ENCODE measurements at regions not wholly inside any gene's neighbourhood (a gene's known extent, or its start where the extent isn't known, plus 50 kb on each side); places are given as distances from the start of the nearest gene placed in this dataset.
"Not testable (repeated sequence)": the region's sequence is repeated elsewhere in the genome, so short reads cannot be mapped to it uniquely, and the experiment has no call there.

GRCh38 chrX:85808217-85808616, 239.1 kb downstream of the CHM start:
- peaks cover 7% of the 10 kb centered on the region; the same call in 1 of the 2 replicates for H3K27me3 ChIP-seq (ENCODE audit: low read depth)
- in situ Hi-C loops (cut with MboI; ENCODE audit: low sequenced_read_pairs): no loop called here
- H3K4me1 ChIP-seq: no peaks in the 10 kb centered on the region
- DNase-seq (ENCODE audit: low spot score in 2 of 2): no peak
- H3K9me3 ChIP-seq: peaks cover 3% of the 10 kb centered on the region; the same call in 1 of the 2 replicates
- no peaks in the 10 kb centered on the region for H3K36me3 ChIP-seq (replicated peaks)
- H3K4me3 ChIP-seq: no peak overlapping the region

GRCh38 chrX:85772391-85772790, 275.0 kb downstream of the CHM start:
- H3K4me1 ChIP-seq; H3K36me3 ChIP-seq (replicated peaks); H3K9me3 ChIP-seq; H3K4me3 ChIP-seq; H3K27me3 ChIP-seq (ENCODE audit: low read depth); DNase-seq (ENCODE audit: low spot score in 2 of 2); in situ Hi-C loops (cut with MboI; ENCODE audit: low sequenced_read_pairs): not testable (repeated sequence)

- Histone ChIP-seq H3K4me3 (no peak overlapping the region), H3K27me3 (ENCODE audit: low read depth) (no peaks in the 10 kb centered on the region), H3K36me3 (replicated peaks) (no peaks in the 10 kb centered on the region), H3K4me1 (no peaks in the 10 kb centered on the region), H3K9me3 (no peaks in the 10 kb centered on the region)
- in situ Hi-C loops (cut with MboI; ENCODE audit: low sequenced_read_pairs): no loop called here
- no peak for DNase-seq (ENCODE audit: low spot score in 2 of 2)
Measured at GRCh38 chrX:85765651-85766050, 281.7 kb downstream of the CHM start.

GRCh38 chrX:85723025-85723424, 324.3 kb downstream of the CHM start:
- DNase-seq (ENCODE audit: low spot score in 2 of 2); H3K4me1 ChIP-seq; H3K36me3 ChIP-seq (replicated peaks); in situ Hi-C loops (cut with MboI; ENCODE audit: low sequenced_read_pairs); H3K4me3 ChIP-seq; H3K27me3 ChIP-seq (ENCODE audit: low read depth); H3K9me3 ChIP-seq: not testable (repeated sequence)

- DNase-seq (ENCODE audit: low spot score in 2 of 2); H3K4me1 ChIP-seq; H3K27me3 ChIP-seq (ENCODE audit: low read depth); H3K9me3 ChIP-seq; H3K36me3 ChIP-seq (replicated peaks); in situ Hi-C loops (cut with MboI; ENCODE audit: low sequenced_read_pairs); H3K4me3 ChIP-seq: not testable (repeated sequence)
Measured at GRCh38 chrX:85703233-85703632, 323.8 kb upstream of the POF1B start.

GRCh38 chrX:85698921-85699320, 319.5 kb upstream of the POF1B start:
- Histone ChIP-seq H3K36me3 (replicated peaks) (no peaks in the 10 kb centered on the region), H3K4me1 (no peaks in the 10 kb centered on the region), H3K9me3 (no peaks in the 10 kb centered on the region), H3K27me3 (ENCODE audit: low read depth) (no peaks in the 10 kb centered on the region), H3K4me3 (no peak overlapping the region)
- in situ Hi-C loops (cut with MboI; ENCODE audit: low sequenced_read_pairs): no loop called here
- no peak for DNase-seq (ENCODE audit: low spot score in 2 of 2)

- DNase-seq (ENCODE audit: low spot score in 2 of 2): no peak
- no peaks in the 10 kb centered on the region for H3K27me3 ChIP-seq (ENCODE audit: low read depth)
Measured at GRCh38 chrX:85685843-85686242, 306.4 kb upstream of the POF1B start.

GRCh38 chrX:85666471-85666870, 287.0 kb upstream of the POF1B start:
- DNase-seq (ENCODE audit: low spot score in 2 of 2): peak in 1 of 2 experiments; percentile 19
- Histone ChIP-seq H3K9me3 (no peaks in the 10 kb centered on the region), H3K27me3 (ENCODE audit: low read depth) (no peaks in the 10 kb centered on the region), H3K36me3 (replicated peaks) (no peaks in the 10 kb centered on the region), H3K4me3 (no peak overlapping the region), H3K4me1 (0 out of 2 replicates have a peak, but pooled peaks cover 2% of the 10 kb centered on the region)
- in situ Hi-C loops (cut with MboI; ENCODE audit: low sequenced_read_pairs): no loop called here

More at GRCh38 chrX:85685843-85686242, 306.4 kb upstream of the POF1B start:
- 0 out of 2 replicates have a peak, but pooled peaks cover 2% of the 10 kb centered on the region for H3K9me3 ChIP-seq
- in situ Hi-C loops (cut with MboI; ENCODE audit: low sequenced_read_pairs): no loop called here
- no peaks in the 10 kb centered on the region for H3K4me1 ChIP-seq
- H3K36me3 ChIP-seq (replicated peaks): no peaks in the 10 kb centered on the region
- no peak overlapping the region for H3K4me3 ChIP-seq

GRCh38 chrX:85663970-85664369, 284.5 kb upstream of the POF1B start:
- H3K4me3 ChIP-seq; H3K9me3 ChIP-seq; H3K27me3 ChIP-seq (ENCODE audit: low read depth); H3K4me1 ChIP-seq; in situ Hi-C loops (cut with MboI; ENCODE audit: low sequenced_read_pairs); DNase-seq (ENCODE audit: low spot score in 2 of 2); H3K36me3 ChIP-seq (replicated peaks): not testable (repeated sequence)

- no peak overlapping the region for H3K4me3 ChIP-seq
- no peaks in the 10 kb centered on the region for H3K27me3 ChIP-seq (ENCODE audit: low read depth)
- peaks cover 2% of the 10 kb centered on the region; the same call in 1 of the 2 replicates for H3K9me3 ChIP-seq
- no peaks in the 10 kb centered on the region for H3K4me1 ChIP-seq
- in situ Hi-C loops (cut with MboI; ENCODE audit: low sequenced_read_pairs): no loop called here
- DNase-seq (ENCODE audit: low spot score in 2 of 2): no peak
- H3K36me3 ChIP-seq (replicated peaks): no peaks in the 10 kb centered on the region
Measured at GRCh38 chrX:85630901-85631300, 251.4 kb upstream of the POF1B start.

- in situ Hi-C loops (cut with MboI; ENCODE audit: low sequenced_read_pairs): no loop called here
- H3K4me3 ChIP-seq: no peak overlapping the region
- no peaks in the 10 kb centered on the region for H3K27me3 ChIP-seq (ENCODE audit: low read depth)
- peaks cover 2% of the 10 kb centered on the region; the same call in 1 of the 2 replicates for H3K9me3 ChIP-seq
- peak in 1 of 2 experiments; percentile 20 for DNase-seq (ENCODE audit: low spot score in 2 of 2)
- H3K36me3 ChIP-seq (replicated peaks): no peaks in the 10 kb centered on the region
- H3K4me1 ChIP-seq: no peaks in the 10 kb centered on the region
Measured at GRCh38 chrX:85627363-85627762, 247.9 kb upstream of the POF1B start.

GRCh38 chrX:85622635-85623034, 243.2 kb upstream of the POF1B start:
- Histone ChIP-seq H3K27me3 (ENCODE audit: low read depth) (no peaks in the 10 kb centered on the region), H3K4me3 (no peak overlapping the region), H3K9me3 (peaks cover under 1% of the 10 kb centered on the region; the same call in 1 of the 2 replicates), H3K36me3 (replicated peaks) (no peaks in the 10 kb centered on the region), H3K4me1 (peaks cover 6% of the 10 kb centered on the region)
- in situ Hi-C loops (cut with MboI; ENCODE audit: low sequenced_read_pairs): no loop called here
- DNase-seq (ENCODE audit: low spot score in 2 of 2): no peak

GRCh38 chrX:85620466-85620865, 241.0 kb upstream of the POF1B start:
- in situ Hi-C loops (cut with MboI; ENCODE audit: low sequenced_read_pairs): no loop called here

GRCh38 chrX:85619962-85620361, 240.5 kb upstream of the POF1B start:
- H3K4me3 ChIP-seq: no peak overlapping the region
- H3K4me1 ChIP-seq: peaks cover 6% of the 10 kb centered on the region
- in situ Hi-C loops (cut with MboI; ENCODE audit: low sequenced_read_pairs): no loop called here
- H3K36me3 ChIP-seq (replicated peaks): no peaks in the 10 kb centered on the region
- H3K9me3 ChIP-seq: no peaks in the 10 kb centered on the region
- no peak for DNase-seq (ENCODE audit: low spot score in 2 of 2)
- H3K27me3 ChIP-seq (ENCODE audit: low read depth): no peaks in the 10 kb centered on the region

More at GRCh38 chrX:85620466-85620865, 241.0 kb upstream of the POF1B start:
- no peaks in the 10 kb centered on the region for H3K9me3 ChIP-seq
- no peak for DNase-seq (ENCODE audit: low spot score in 2 of 2)
- H3K36me3 ChIP-seq (replicated peaks): no peaks in the 10 kb centered on the region
- no peak overlapping the region for H3K4me3 ChIP-seq
- H3K27me3 ChIP-seq (ENCODE audit: low read depth): no peaks in the 10 kb centered on the region
- peaks cover 6% of the 10 kb centered on the region for H3K4me1 ChIP-seq

GRCh38 chrX:85611926-85612325, 232.5 kb upstream of the POF1B start:
- Histone ChIP-seq H3K27me3 (ENCODE audit: low read depth) (no peaks in the 10 kb centered on the region), H3K4me3 (no peak overlapping the region)

More at GRCh38 chrX:85611926-85612325, 232.5 kb upstream of the POF1B start:
- in situ Hi-C loops (cut with MboI; ENCODE audit: low sequenced_read_pairs): no loop called here
- DNase-seq (ENCODE audit: low spot score in 2 of 2): peak in 1 of 2 experiments; percentile 41
- Histone ChIP-seq H3K4me1 (no peaks in the 10 kb centered on the region), H3K9me3 (no peaks in the 10 kb centered on the region), H3K36me3 (replicated peaks) (no peaks in the 10 kb centered on the region)
